Tibial nerve (tissue), 4 donors: ENCODE measurements at regions not wholly inside any gene's neighbourhood (a gene's known extent, or its start where the extent isn't known, plus 50 kb on each side); places are given as distances from the start of the nearest gene placed in this dataset.

ENCODE experiments used
- DNase-seq, 2 donors: peaks; one replicate each; pipeline ENCODE4 v3.0.0-alpha.2; 2019; ENCODE audit warnings: low spot score in 2 of 2
- H3K27ac ChIP-seq, 4 donors: fragments of 200-600 bp; sonication (generic) in 3 of 4; one replicate each; pipeline ENCODE4 v1.5.1; 2017 to 2019; ENCODE audit warnings: mild to moderate bottlenecking in 1 of 4
- H3K27me3 ChIP-seq, 2 donors: fragments of 200-600 bp; sonication (generic) in 1 of 2; one replicate each; pipeline versions ENCODE4 v1.5.1 to v1.6.0; 2017 to 2019
- H3K36me3 ChIP-seq, 3 donors: fragments of 200-600 bp; sonication (generic); one replicate each; pipeline ENCODE4 v1.5.1; 2018 to 2019
- H3K4me1 ChIP-seq, 4 donors: fragments of 200-600 bp; sonication (generic) in 3 of 4; one replicate each; pipeline ENCODE4 v1.5.1; 2017 to 2019
- H3K4me3 ChIP-seq, 4 donors: fragments of 200-600 bp; sonication (generic) in 3 of 4; one replicate each; pipeline ENCODE4 v1.5.1; 2017 to 2019; ENCODE audit warnings: mild to moderate bottlenecking in 1 of 4, moderate library complexity in 1 of 4
- H3K9me3 ChIP-seq, 4 donors: fragments of 200-600 bp; sonication (generic) in 3 of 4; one replicate each; pipeline ENCODE4 v1.5.1; 2017 to 2019
- CTCF ChIP-seq, 5 experiments: fragments of 200-600 bp in 3 of 5; fragments of 450-650 bp in 2 of 5; sonication (generic) in 3 of 5; IDR thresholded peaks; one replicate each; pipeline ENCODE4 v1.5.1; 2016 to 2019; ENCODE audit warnings: antibody characterized with exemption in 5 of 5, mild to moderate bottlenecking in 3 of 5, moderate library complexity in 2 of 5
- EP300 ChIP-seq, 2 donors: sonication (generic); formaldehyde crosslinking; IDR thresholded peaks; one replicate each; pipeline ENCODE4 v1.6.1; 2017; ENCODE audit warnings: antibody characterized with exemption in 2 of 2, mild to moderate bottlenecking in 1 of 2
- POLR2A ChIP-seq, 2 donors: fragments of 450-650 bp; IDR thresholded peaks; one replicate each; pipeline ENCODE4 v1.6.1; 2017; ENCODE audit warnings: antibody characterized with exemption in 2 of 2, mild to moderate bottlenecking in 2 of 2, moderate library complexity in 2 of 2
- WGBS, 2 donors: methylation state at CpG; one replicate each; pipeline ENCODE4 v1.1.5; 2018; 5-methylcytosine and 5-hydroxymethylcytosine counted together

- no peak for DNase-seq
- TF ChIP-seq POLR2A (IDR thresholded peaks at IDR 0.05) (no peak), EP300 (IDR thresholded peaks at IDR 0.05) (no peak), CTCF (IDR thresholded peaks at IDR 0.05) (no peak)
- Histone ChIP-seq H3K27ac (no peak overlapping the region), H3K36me3 (no peaks in the 10 kb centered on the region), H3K4me3 (no peak overlapping the region), H3K4me1 (no peaks in the 10 kb centered on the region), H3K9me3 (no peaks in the 10 kb centered on the region), H3K27me3 (no peaks in the 10 kb centered on the region)
- 93 to 95% methylated on average over 4 of the region's 4 CpGs for WGBS, 2 donors
These were observed 307.6 kb downstream of the FGFR2 start for GRCh38 chr10:121290674-121291073.

GRCh38 chr10:121291376-121291775 lies 306.9 kb downstream of the FGFR2 start:
- Histone ChIP-seq H3K9me3 (no peaks in the 10 kb centered on the region), H3K27me3 (no peaks in the 10 kb centered on the region), H3K27ac (no peak overlapping the region), H3K36me3 (no peaks in the 10 kb centered on the region), H3K4me3 (no peak overlapping the region), H3K4me1 (no peaks in the 10 kb centered on the region)
- TF ChIP-seq EP300 (IDR thresholded peaks at IDR 0.05) (no peak), POLR2A (IDR thresholded peaks at IDR 0.05) (no peak)
- no peak for DNase-seq
- 85 to 92% methylated on average over 6 to 7 of the region's 7 CpGs for WGBS, 2 donors

- 60% methylated on average over 8 of the region's 8 CpGs for WGBS, 2 donors
- H3K9me3 ChIP-seq: no peaks in the 10 kb centered on the region
- H3K27ac ChIP-seq: no peak overlapping the region
- no peaks in the 10 kb centered on the region for H3K4me1 ChIP-seq
- H3K4me3 ChIP-seq: no peak overlapping the region
- DNase-seq: no peak
- H3K27me3 ChIP-seq: no peaks in the 10 kb centered on the region
- TF ChIP-seq EP300 (IDR thresholded peaks at IDR 0.05): no peak
- TF ChIP-seq CTCF (IDR thresholded peaks at IDR 0.05): no peak
- no peak for TF ChIP-seq POLR2A (IDR thresholded peaks at IDR 0.05)
- H3K36me3 ChIP-seq: no peaks in the 10 kb centered on the region
These were observed 306.4 kb downstream of the FGFR2 start for GRCh38 chr10:121291823-121292222.

- TF ChIP-seq CTCF (IDR thresholded peaks at IDR 0.05) (no peak), POLR2A (IDR thresholded peaks at IDR 0.05) (no peak), EP300 (IDR thresholded peaks at IDR 0.05) (no peak)
- no peak overlapping the region for H3K27ac ChIP-seq
- no peak for DNase-seq
- H3K27me3 ChIP-seq: no peaks in the 10 kb centered on the region
- H3K36me3 ChIP-seq: no peaks in the 10 kb centered on the region
- no peaks in the 10 kb centered on the region for H3K9me3 ChIP-seq
- no peaks in the 10 kb centered on the region for H3K4me1 ChIP-seq
- H3K4me3 ChIP-seq: no peak overlapping the region
- 34 to 49% methylated on average over 9 of the region's 9 CpGs for WGBS, 2 donors
These were observed 305.9 kb downstream of the FGFR2 start for GRCh38 chr10:121292321-121292720.

- no peak for DNase-seq
- Histone ChIP-seq H3K27ac (no peak overlapping the region), H3K36me3 (no peaks in the 10 kb centered on the region), H3K27me3 (no peaks in the 10 kb centered on the region), H3K9me3 (no peaks in the 10 kb centered on the region), H3K4me3 (no peak overlapping the region), H3K4me1 (no peaks in the 10 kb centered on the region)
- TF ChIP-seq CTCF (IDR thresholded peaks at IDR 0.05) (no peak), EP300 (IDR thresholded peaks at IDR 0.05) (no peak), POLR2A (IDR thresholded peaks at IDR 0.05) (no peak)
- 60 to 74% methylated on average over 9 of the region's 9 CpGs for WGBS, 2 donors
These were observed 305.1 kb downstream of the FGFR2 start for GRCh38 chr10:121293110-121293509.

GRCh38 chr10:121294630-121295029 lies 303.6 kb downstream of the FGFR2 start:
- TF ChIP-seq CTCF (IDR thresholded peaks at IDR 0.05): no peak
- no peak for TF ChIP-seq EP300 (IDR thresholded peaks at IDR 0.05)
- no peak for TF ChIP-seq POLR2A (IDR thresholded peaks at IDR 0.05)
- Histone ChIP-seq H3K4me3 (no peak overlapping the region), H3K27ac (no peak overlapping the region), H3K9me3 (no peaks in the 10 kb centered on the region), H3K36me3 (no peaks in the 10 kb centered on the region), H3K4me1 (no peaks in the 10 kb centered on the region), H3K27me3 (no peaks in the 10 kb centered on the region)
- WGBS, 2 donors: 86 to 87% methylated on average over 3 of the region's 3 CpGs
- no peak for DNase-seq
